ENCODE measurements at regions not wholly inside any gene's neighbourhood (a gene's known extent, or its start where the extent isn't known, plus 50 kb on each side); places are given as distances from the start of the nearest gene placed in this dataset.
A peak's percentile ranks its signal among the peaks of the same experiment; 100 is the strongest.

GRCh38 chr7:16027396-16027795 lies 340.9 kb upstream of the MEOX2 start:
- no peak for DNase-seq (ENCODE audit: low spot score in 2 of 2)
- WGBS, 2 donors: 54 to 56% methylated on average over 2 of the region's 2 CpGs

GRCh38 chr7:16026253-16027020 lies 340.0 kb upstream of the MEOX2 start:
- Histone ChIP-seq H3K4me1 (peaks cover 0 to 35% (median 4%) of the 10 kb centered on the region in 4 donors), H3K9me3 (no peaks in the 10 kb centered on the region), H3K36me3 (no peaks in the 10 kb centered on the region), H3K27ac (peak overlapping the region in 3 of 4 donors; percentile 39 to 79 (median 70)), H3K4me3 (no peak overlapping the region), H3K27me3 (no peaks in the 10 kb centered on the region)
- TF ChIP-seq POLR2A (IDR thresholded peaks at IDR 0.05) (no peak), CTCF (IDR thresholded peaks at IDR 0.05) (no peak), EP300 (IDR thresholded peaks at IDR 0.05) (peak in 1 of 2 donors; percentile 49)
- peak in 1 of 2 donors; percentile 22 for DNase-seq (ENCODE audit: low spot score in 2 of 2)
- 52 to 54% methylated on average over 10 of the region's 10 CpGs for WGBS, 2 donors

More at GRCh38 chr7:16027396-16027795, 340.9 kb upstream of the MEOX2 start:
- TF ChIP-seq POLR2A (IDR thresholded peaks at IDR 0.05) (no peak), EP300 (IDR thresholded peaks at IDR 0.05) (no peak), CTCF (IDR thresholded peaks at IDR 0.05) (no peak)
- no peak overlapping the region for H3K4me3 ChIP-seq
- H3K4me1 ChIP-seq: peaks cover 0 to 25% (median 4%) of the 10 kb centered on the region in 4 donors
- H3K9me3 ChIP-seq: no peaks in the 10 kb centered on the region
- no peaks in the 10 kb centered on the region for H3K36me3 ChIP-seq
- H3K27me3 ChIP-seq: no peaks in the 10 kb centered on the region
- H3K27ac ChIP-seq: peak overlapping the region in 3 of 4 donors; percentile 14 to 79 (median 70)

GRCh38 chr7:16025696-16026095 lies 339.2 kb upstream of the MEOX2 start:
- DNase-seq (ENCODE audit: low spot score in 2 of 2): no peak
- WGBS, 2 donors: 68 to 69% methylated on average over 1 of the region's 1 CpG
- Histone ChIP-seq H3K4me1 (peaks cover 0 to 35% (median 4%) of the 10 kb centered on the region in 4 donors), H3K36me3 (no peaks in the 10 kb centered on the region), H3K9me3 (no peaks in the 10 kb centered on the region), H3K27me3 (no peaks in the 10 kb centered on the region), H3K27ac (peak overlapping the region in 2 of 4 donors; percentile 70 to 79), H3K4me3 (no peak overlapping the region)
- TF ChIP-seq CTCF (IDR thresholded peaks at IDR 0.05): no peak
- no peak for TF ChIP-seq POLR2A (IDR thresholded peaks at IDR 0.05)
- no peak for TF ChIP-seq EP300 (IDR thresholded peaks at IDR 0.05)

GRCh38 chr7:16023503-16023902 lies 337.0 kb upstream of the MEOX2 start:
- Histone ChIP-seq H3K4me3 (no peak overlapping the region), H3K36me3 (no peaks in the 10 kb centered on the region), H3K27ac (no peak overlapping the region), H3K4me1 (peaks cover 0 to 35% (median 4%) of the 10 kb centered on the region in 4 donors), H3K27me3 (no peaks in the 10 kb centered on the region), H3K9me3 (no peaks in the 10 kb centered on the region)
- no peak for DNase-seq (ENCODE audit: low spot score in 2 of 2)
- 72 to 82% methylated on average over 3 of the region's 3 CpGs for WGBS, 2 donors
- TF ChIP-seq EP300 (IDR thresholded peaks at IDR 0.05): no peak
- no peak for TF ChIP-seq POLR2A (IDR thresholded peaks at IDR 0.05)
- TF ChIP-seq CTCF (IDR thresholded peaks at IDR 0.05): no peak

GRCh38 chr7:16023046-16023445 lies 336.6 kb upstream of the MEOX2 start:
- WGBS, 2 donors: 34 to 54% methylated on average over 2 of the region's 2 CpGs
- Histone ChIP-seq H3K36me3 (no peaks in the 10 kb centered on the region), H3K27ac (no peak overlapping the region), H3K4me1 (peaks cover 0 to 32% (median 4%) of the 10 kb centered on the region in 4 donors), H3K4me3 (no peak overlapping the region), H3K27me3 (no peaks in the 10 kb centered on the region), H3K9me3 (no peaks in the 10 kb centered on the region)
- DNase-seq (ENCODE audit: low spot score in 2 of 2): no peak
- TF ChIP-seq EP300 (IDR thresholded peaks at IDR 0.05) (no peak), POLR2A (IDR thresholded peaks at IDR 0.05) (no peak), CTCF (IDR thresholded peaks at IDR 0.05) (no peak)

All from tibial nerve (tissue), 4 donors.